ENCODE measurements at regions not wholly inside any gene's neighbourhood (a gene's known extent, or its start where the extent isn't known, plus 50 kb on each side); places are given as distances from the start of the nearest gene placed in this dataset.

GRCh38 chr2:241964133-241964532 lies 94.6 kb downstream of the RTP5 start:
- TF ChIP-seq CTCF (IDR thresholded peaks at IDR 0.05) (no peak), EP300 (IDR thresholded peaks at IDR 0.05) (no peak)
